ENCODE measurements at regions not wholly inside any gene's neighbourhood (a gene's known extent, or its start where the extent isn't known, plus 50 kb on each side); places are given as distances from the start of the nearest gene placed in this dataset.

DNA sequence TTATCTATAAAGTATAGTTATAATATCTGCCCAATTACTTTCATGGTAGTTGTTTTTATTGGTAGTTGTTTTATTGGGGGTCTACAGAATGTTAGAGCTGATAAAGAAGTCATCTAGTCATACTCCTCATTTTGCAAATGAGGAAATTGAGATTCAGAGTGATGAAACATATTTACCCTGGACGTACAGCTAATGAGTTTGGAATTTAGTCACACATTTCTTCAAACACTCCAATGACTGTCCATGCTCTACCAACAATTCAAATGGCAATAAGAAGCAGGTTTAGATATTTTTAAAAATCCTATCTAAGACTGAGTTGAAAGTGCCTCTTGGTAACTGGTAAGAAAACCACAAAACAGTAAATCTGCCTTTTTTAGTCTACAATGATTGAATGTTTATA, 98.2 kb downstream of the MAGEC1 start:
- TF ChIP-seq, protein P1, sequence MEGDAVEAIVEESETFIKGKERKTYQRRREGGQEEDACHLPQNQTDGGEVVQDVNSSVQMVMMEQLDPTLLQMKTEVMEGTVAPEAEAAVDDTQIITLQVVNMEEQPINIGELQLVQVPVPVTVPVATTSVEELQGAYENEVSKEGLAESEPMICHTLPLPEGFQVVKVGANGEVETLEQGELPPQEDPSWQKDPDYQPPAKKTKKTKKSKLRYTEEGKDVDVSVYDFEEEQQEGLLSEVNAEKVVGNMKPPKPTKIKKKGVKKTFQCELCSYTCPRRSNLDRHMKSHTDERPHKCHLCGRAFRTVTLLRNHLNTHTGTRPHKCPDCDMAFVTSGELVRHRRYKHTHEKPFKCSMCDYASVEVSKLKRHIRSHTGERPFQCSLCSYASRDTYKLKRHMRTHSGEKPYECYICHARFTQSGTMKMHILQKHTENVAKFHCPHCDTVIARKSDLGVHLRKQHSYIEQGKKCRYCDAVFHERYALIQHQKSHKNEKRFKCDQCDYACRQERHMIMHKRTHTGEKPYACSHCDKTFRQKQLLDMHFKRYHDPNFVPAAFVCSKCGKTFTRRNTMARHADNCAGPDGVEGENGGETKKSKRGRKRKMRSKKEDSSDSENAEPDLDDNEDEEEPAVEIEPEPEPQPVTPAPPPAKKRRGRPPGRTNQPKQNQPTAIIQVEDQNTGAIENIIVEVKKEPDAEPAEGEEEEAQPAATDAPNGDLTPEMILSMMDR (IDR thresholded peaks at IDR 0.05), result no peak
- no peak for TF ChIP-seq POLR2A (IDR thresholded peaks at IDR 0.05)
